Right lobe of liver (tissue), 6 donors: ENCODE measurements at regions not wholly inside any gene's neighbourhood (a gene's known extent, or its start where the extent isn't known, plus 50 kb on each side); places are given as distances from the start of the nearest gene placed in this dataset.
"Not testable (repeated sequence)": the region's sequence is repeated elsewhere in the genome, so short reads cannot be mapped to it uniquely, and the experiment has no call there.

Experiments used
- ATAC-seq, 4 donors: fragments of 200-7000 bp; cut with Tn5 transposase; one replicate each; pipeline ENCODE4 v1.9.1; 2020; ENCODE audit warnings: mild to moderate bottlenecking in 4 of 4, moderate library complexity in 4 of 4
- DNase-seq, 3 donors: peaks; one replicate each; pipeline ENCODE4 v3.0.0-alpha.2; 2020
- H3K27ac ChIP-seq, 3 donors: fragments of 200-600 bp; one replicate each; pipeline ENCODE4 v1.8.0; 2022
- H3K27me3 ChIP-seq, 2 donors: fragments of 200-600 bp; one replicate each; pipeline ENCODE4 v1.8.0; 2022
- H3K36me3 ChIP-seq, 4 donors: fragments of 200-600 bp; sonication (generic) in 1 of 4; one replicate each; pipeline versions ENCODE4 v1.5.1 to v1.8.0; 2017 to 2022; ENCODE audit warnings: control low read depth in 1 of 4
- H3K4me1 ChIP-seq, 4 donors: fragments of 200-600 bp; sonication (generic) in 1 of 4; one replicate each; pipeline versions ENCODE4 v1.5.1 to v1.8.0; 2017 to 2022; ENCODE audit warnings: control low read depth in 1 of 4
- H3K4me3 ChIP-seq, 3 donors: fragments of 200-600 bp; one replicate each; pipeline ENCODE4 v1.8.0; 2022
- H3K9me3 ChIP-seq, 4 donors: fragments of 200-600 bp; sonication (generic) in 1 of 4; one replicate each; pipeline versions ENCODE4 v1.5.1 to v1.8.0; 2017 to 2022; ENCODE audit warnings: control low read depth in 1 of 4
- POLR2A ChIP-seq: fragments of 450-650 bp; IDR thresholded peaks from one replicate; pipeline ENCODE4 v1.6.1; 2017; ENCODE audit warnings: antibody characterized with exemption, mild to moderate bottlenecking
- WGBS: methylation state at CpG from one replicate; pipeline ENCODE4 v1.1.6; 2018; ENCODE audit warnings: low coverage, low lambda C conversion rate; ENCODE audit not compliant: insufficient coverage; ENCODE audit errors: missing lambda C conversion rate; 5-methylcytosine and 5-hydroxymethylcytosine counted together
- intact Hi-C, 2 donors: fragments of 100-400 bp; cut with DNase I; formaldehyde crosslinking; loops; one replicate each; pipeline versions ENCODE4 v1.11.2 to v1.14.1; 2022
- TF ChIP-seq, protein P1 (sequence below), 4 donors: fragments of 200-600 bp in 3 of 4; fragments of 450-650 bp in 1 of 4; IDR thresholded peaks; one replicate each; pipeline versions ENCODE4 v1.5.1 to v1.8.0; 2016 to 2022; ENCODE audit warnings: antibody characterized with exemption in 4 of 4, mild to moderate bottlenecking in 2 of 4
- donor health status: DM: no; HTN: yes; CAD: no.
- donor health status: DM: no; HTN: no; CAD: no.
- donor health status: DM: no; HTN: no; CAD: no.
- donor health status: DM: no; HTN: yes; CAD: no.
- donor health status: DM: no; HTN: yes; CAD: no.

DNA sequence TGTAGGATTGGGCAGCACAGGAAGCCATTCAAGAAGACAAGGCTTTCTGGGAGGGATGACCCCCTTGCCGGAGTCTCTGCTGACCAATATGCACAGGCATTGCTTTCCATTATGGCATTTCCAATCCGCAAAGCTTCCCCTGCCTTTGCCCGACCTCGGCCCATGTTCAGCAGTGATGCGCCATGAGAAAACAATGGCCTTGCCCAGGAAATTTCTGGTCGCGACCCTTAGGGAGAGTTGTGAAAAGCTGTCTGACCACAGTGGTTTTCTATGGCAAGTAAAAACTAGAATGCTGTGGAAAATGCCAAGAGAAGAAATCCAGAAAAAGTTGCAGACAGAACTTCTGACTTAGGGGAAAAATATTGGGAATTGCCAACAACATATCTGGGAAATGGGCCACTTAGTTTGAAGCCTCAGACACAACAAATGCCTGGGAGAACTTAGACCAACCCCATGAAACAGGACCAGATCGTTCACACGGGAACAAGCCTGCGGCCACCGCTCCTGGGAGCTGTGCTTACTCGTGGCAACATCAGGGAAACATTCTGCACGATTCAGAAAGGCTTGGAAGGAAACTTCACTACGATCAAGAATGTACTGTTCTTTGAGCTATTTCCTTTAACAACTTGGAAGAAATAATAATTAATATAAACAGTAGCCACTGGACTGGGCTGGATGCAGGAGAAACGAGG, 512.4 kb downstream of the TNS3 start:
- WGBS, result 74% methylated on average over 13 of the region's 15 CpGs
- no peaks in the 10 kb centered on the region for H3K9me3 ChIP-seq
- intact Hi-C loops, result no loop called here
- no peaks in the 10 kb centered on the region for H3K27me3 ChIP-seq
- H3K4me3 ChIP-seq, result no peak overlapping the region
- no peaks in the 10 kb centered on the region for H3K4me1 ChIP-seq
- peak overlapping the region in 1 of 3 donors; percentile 21 for H3K27ac ChIP-seq
- H3K36me3 ChIP-seq, result no peaks in the 10 kb centered on the region
- ATAC-seq (peak in 1 of 4 donors; percentile 46), DNase-seq (no peak)
- TF ChIP-seq, protein P1, sequence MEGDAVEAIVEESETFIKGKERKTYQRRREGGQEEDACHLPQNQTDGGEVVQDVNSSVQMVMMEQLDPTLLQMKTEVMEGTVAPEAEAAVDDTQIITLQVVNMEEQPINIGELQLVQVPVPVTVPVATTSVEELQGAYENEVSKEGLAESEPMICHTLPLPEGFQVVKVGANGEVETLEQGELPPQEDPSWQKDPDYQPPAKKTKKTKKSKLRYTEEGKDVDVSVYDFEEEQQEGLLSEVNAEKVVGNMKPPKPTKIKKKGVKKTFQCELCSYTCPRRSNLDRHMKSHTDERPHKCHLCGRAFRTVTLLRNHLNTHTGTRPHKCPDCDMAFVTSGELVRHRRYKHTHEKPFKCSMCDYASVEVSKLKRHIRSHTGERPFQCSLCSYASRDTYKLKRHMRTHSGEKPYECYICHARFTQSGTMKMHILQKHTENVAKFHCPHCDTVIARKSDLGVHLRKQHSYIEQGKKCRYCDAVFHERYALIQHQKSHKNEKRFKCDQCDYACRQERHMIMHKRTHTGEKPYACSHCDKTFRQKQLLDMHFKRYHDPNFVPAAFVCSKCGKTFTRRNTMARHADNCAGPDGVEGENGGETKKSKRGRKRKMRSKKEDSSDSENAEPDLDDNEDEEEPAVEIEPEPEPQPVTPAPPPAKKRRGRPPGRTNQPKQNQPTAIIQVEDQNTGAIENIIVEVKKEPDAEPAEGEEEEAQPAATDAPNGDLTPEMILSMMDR (IDR thresholded peaks at IDR 0.05), result no peak
- no peak for TF ChIP-seq POLR2A

DNA sequence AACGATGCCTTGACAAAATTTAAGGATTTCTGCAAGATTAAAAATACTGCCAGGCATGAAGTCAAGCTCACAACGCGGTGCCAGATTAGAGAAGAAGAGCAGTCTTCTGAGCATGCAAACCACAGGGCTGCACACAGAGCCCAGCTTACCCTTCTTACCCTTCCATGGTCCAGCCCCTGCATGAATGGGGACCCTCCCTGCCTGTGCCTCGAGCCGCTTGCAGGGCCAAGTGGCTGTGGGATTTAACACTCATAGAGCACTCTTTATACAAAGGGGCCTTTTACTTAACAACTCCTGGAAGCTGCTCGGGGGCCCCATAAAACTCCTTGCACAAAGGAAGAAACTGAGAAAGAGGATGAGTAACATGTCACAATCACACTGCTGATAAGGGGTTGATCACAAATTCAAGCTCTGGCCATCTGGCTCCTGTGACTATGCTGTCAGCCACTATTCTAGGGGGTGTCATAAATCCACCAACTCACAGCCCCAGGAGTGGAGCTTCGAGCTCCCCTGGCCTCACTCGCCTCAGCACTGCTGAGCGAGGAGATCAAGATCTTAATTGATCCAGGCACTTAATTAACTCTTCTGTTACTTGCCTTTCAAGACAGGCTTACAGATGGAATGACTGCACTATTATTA, 514.8 kb downstream of the TNS3 start:
- WGBS, result 74% methylated on average over 5 of the region's 9 CpGs
- intact Hi-C loops, result no loop called here
- ATAC-seq, result no peak

DNA sequence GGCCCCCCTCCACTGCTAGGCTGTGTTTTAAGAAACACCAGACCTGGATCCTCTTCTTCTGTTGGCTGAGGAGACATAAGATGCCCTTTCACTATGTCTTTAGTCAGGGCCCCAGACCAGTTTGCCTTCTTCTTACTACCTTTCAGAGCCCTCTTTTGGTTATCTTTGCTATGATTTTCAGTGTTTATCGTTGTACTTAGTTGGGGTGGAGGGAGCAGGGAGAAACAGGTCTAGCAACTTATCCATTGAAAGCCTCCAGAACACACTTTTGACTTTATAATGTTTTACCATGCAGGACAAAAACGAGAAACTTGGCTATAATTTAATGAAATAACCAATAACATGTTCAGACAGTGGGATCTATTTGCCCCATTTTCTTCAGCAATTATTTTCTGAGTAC, 525.2 kb downstream of the TNS3 start:
- no peak for ATAC-seq
- 24% methylated on average over 2 of the region's 2 CpGs for WGBS
- TF ChIP-seq POLR2A, result no peak
- TF ChIP-seq, protein P1 (IDR thresholded peaks at IDR 0.05), result no peak
- no peaks in the 10 kb centered on the region for H3K27me3 ChIP-seq
- no peaks in the 10 kb centered on the region for H3K9me3 ChIP-seq
- no peak for DNase-seq
- no peak overlapping the region for H3K4me3 ChIP-seq
- H3K4me1 ChIP-seq, result no peaks in the 10 kb centered on the region
- no peaks in the 10 kb centered on the region for H3K36me3 ChIP-seq
- no peak overlapping the region for H3K27ac ChIP-seq
- intact Hi-C loops, result no loop called here

More for the DNA sequence above, 514.8 kb downstream of the TNS3 start:
- Histone ChIP-seq H3K4me3 (no peak overlapping the region), H3K27ac (no peak overlapping the region), H3K9me3 (no peaks in the 10 kb centered on the region), H3K27me3 (no peaks in the 10 kb centered on the region), H3K4me1 (no peaks in the 10 kb centered on the region), H3K36me3 (no peaks in the 10 kb centered on the region)
- no peak for DNase-seq
- TF ChIP-seq POLR2A, result no peak
- TF ChIP-seq, protein P1 (IDR thresholded peaks at IDR 0.05), result no peak

DNA sequence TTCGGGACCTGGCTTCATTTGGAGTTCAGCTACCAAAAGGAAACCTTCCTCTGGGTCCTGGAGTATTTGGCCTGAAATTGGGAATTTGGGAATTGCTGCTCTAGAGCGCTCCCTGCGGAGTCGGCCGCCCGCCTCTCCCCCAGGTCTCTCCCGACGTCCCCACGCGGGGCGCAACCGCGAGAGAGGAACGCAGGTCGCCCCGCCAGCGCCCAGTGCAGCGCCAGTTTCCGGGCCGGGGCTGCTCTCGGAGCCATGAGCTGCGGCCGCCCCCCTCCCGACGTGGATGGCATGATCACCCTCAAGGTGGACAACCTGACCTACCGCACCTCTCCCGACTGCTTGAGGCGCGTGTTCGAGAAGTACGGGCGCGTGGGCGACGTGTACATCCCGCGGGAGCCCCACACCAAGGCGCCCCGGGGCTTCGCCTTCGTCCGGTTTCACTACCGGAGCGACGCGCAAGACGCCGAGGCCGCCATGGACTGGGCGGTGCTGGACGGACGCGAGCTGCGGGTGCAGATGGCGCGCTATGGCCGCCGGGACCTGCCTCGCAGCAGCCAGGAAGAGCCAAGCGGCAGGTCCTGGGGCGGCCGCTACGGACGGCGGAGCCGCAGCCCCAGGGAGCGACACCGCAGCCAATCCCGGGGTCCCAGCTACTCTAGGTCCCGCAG, 529.2 kb downstream of the TNS3 start:
- H3K27me3 ChIP-seq, H3K27ac ChIP-seq, DNase-seq, H3K4me3 ChIP-seq, H3K36me3 ChIP-seq, H3K4me1 ChIP-seq, intact Hi-C loops, H3K9me3 ChIP-seq: not testable (repeated sequence)
- 50% methylated on average over 1 of the region's 70 CpGs for WGBS
- peak in 1 of 4 donors; percentile 37 for ATAC-seq

DNA sequence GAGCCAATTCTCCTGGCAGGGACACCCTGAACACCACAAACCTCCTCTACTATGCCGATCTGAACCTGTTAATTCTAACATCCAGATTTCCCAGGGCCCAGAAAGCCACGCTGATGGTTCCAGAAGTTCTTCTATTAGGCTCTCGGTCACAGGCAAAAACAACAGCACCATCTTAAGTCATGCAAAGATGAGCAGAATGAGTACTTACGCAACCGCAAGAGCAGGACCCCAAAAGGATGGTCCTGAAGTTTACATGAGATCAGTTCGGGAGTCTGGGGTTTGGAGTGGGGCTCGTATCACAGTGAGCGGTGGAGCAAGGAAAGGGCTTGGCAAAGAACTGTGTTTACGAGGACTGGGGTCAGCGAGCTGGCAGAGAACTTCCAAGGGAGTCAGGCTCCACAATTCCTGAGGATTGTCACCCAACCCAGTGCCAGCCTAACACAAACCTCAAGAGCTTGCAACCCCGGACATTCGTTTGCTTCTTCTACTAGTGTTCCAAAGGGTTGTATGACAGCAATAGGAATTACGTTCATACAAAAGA, 532.6 kb downstream of the TNS3 start:
- Histone ChIP-seq H3K9me3 (no peaks in the 10 kb centered on the region), H3K27me3 (no peaks in the 10 kb centered on the region), H3K4me3 (no peak overlapping the region), H3K27ac (no peak overlapping the region), H3K36me3 (no peaks in the 10 kb centered on the region), H3K4me1 (peaks cover 0 to 13% (median 0%) of the 10 kb centered on the region in 4 donors)
- DNase-seq (no peak), ATAC-seq (no peak)
- 84% methylated on average over 13 of the region's 13 CpGs for whole genome bisulfite sequencing
- intact Hi-C loops, result no loop called here
- TF ChIP-seq, protein P1 (IDR thresholded peaks at IDR 0.05), result no peak
- TF ChIP-seq POLR2A, result no peak
